ENCODE measurements at regions not wholly inside any gene's neighbourhood (a gene's known extent, or its start where the extent isn't known, plus 50 kb on each side); places are given as distances from the start of the nearest gene placed in this dataset.

GRCh38 chr2:184201246-184201645 is 397.1 kb upstream of the ZNF804A start:
- DNase-seq: no peak
- Histone ChIP-seq H3K4me1 (ENCODE audit: control insufficient read depth in 1 of 2, extremely low read depth in 1 of 2, insufficient read depth in 2 of 2, low read length in 2 of 2) (no peaks in the 10 kb centered on the region), H3K4me3 (ENCODE audit: control insufficient read depth in 1 of 2, extremely low read depth in 1 of 2, low read length in 1 of 2) (no peak overlapping the region), H3K9me3 (peaks cover 3% of the 10 kb centered on the region), H3K36me3 (ENCODE audit: control insufficient read depth in 2 of 2, extremely low read depth in 1 of 2, insufficient read depth in 1 of 2, low read length in 1 of 2) (no peaks in the 10 kb centered on the region), H3K27ac (ENCODE audit: low read length) (no peak overlapping the region), H3K27me3 (replicated peaks in 1 of 2; ENCODE audit: control insufficient read depth in 2 of 2, extremely low read depth in 1 of 2, insufficient read depth in 2 of 2, low read length in 1 of 2) (no peaks in the 10 kb centered on the region)
- no peak for ATAC-seq (replicated peaks in 1 of 4)
- no CpG with 5 or more reads among the region's 2 CpGs for WGBS (ENCODE audit: insufficient coverage)
- Mint-ChIP-seq H3K4me1 (no peaks in the 10 kb centered on the region), H3K27me3 (no peaks in the 10 kb centered on the region), H3K27ac (no peak overlapping the region), H3K4me3 (no peak overlapping the region), H3K9me3 (peaks cover 2 to 11% (median 6%) of the 10 kb centered on the region in 3 donors), H3K36me3 (no peaks in the 10 kb centered on the region)
- ChIA-PET POLR2A (no interaction called here), CTCF (no interaction called here)

GRCh38 chr2:184203661-184204060 is 394.7 kb upstream of the ZNF804A start:
- WGBS (ENCODE audit: insufficient coverage): no CpG with 5 or more reads among the region's 1 CpG

GRCh38 chr2:184205048-184205596 is 393.2 kb upstream of the ZNF804A start:
- no peaks in the 10 kb centered on the region for H3K27me3 Mint-ChIP-seq
- no peaks in the 10 kb centered on the region for H3K36me3 ChIP-seq (ENCODE audit: control insufficient read depth in 2 of 2, extremely low read depth in 1 of 2, insufficient read depth in 1 of 2, low read length in 1 of 2)
- H3K36me3 Mint-ChIP-seq: no peaks in the 10 kb centered on the region
- peaks cover 4 to 7% (median 6%) of the 10 kb centered on the region in 3 donors for H3K9me3 Mint-ChIP-seq
- CTCF ChIA-PET: no interaction called here
- no peak overlapping the region for H3K27ac ChIP-seq (ENCODE audit: low read length)
- peaks cover 6% of the 10 kb centered on the region for H3K9me3 ChIP-seq
- H3K4me3 ChIP-seq (ENCODE audit: control insufficient read depth in 1 of 2, extremely low read depth in 1 of 2, low read length in 1 of 2): no peak overlapping the region
- no peaks in the 10 kb centered on the region for H3K27me3 ChIP-seq (replicated peaks in 1 of 2; ENCODE audit: control insufficient read depth in 2 of 2, extremely low read depth in 1 of 2, insufficient read depth in 2 of 2, low read length in 1 of 2)
- POLR2A ChIA-PET: no interaction called here
- no peak overlapping the region for H3K27ac Mint-ChIP-seq
- no peak for ATAC-seq (replicated peaks in 1 of 4)
- no peaks in the 10 kb centered on the region for H3K4me1 Mint-ChIP-seq
- DNase-seq: no peak
- no CpG with 5 or more reads among the region's 2 CpGs for WGBS (ENCODE audit: insufficient coverage)
- no peak overlapping the region for H3K4me3 Mint-ChIP-seq
- H3K4me1 ChIP-seq (ENCODE audit: control insufficient read depth in 1 of 2, extremely low read depth in 1 of 2, insufficient read depth in 2 of 2, low read length in 2 of 2): no peaks in the 10 kb centered on the region

More at GRCh38 chr2:184203661-184204060, 394.7 kb upstream of the ZNF804A start:
- Mint-ChIP-seq H3K4me1 (no peaks in the 10 kb centered on the region), H3K27ac (no peak overlapping the region), H3K4me3 (no peak overlapping the region), H3K9me3 (peaks cover 4 to 11% (median 6%) of the 10 kb centered on the region in 3 donors), H3K27me3 (no peaks in the 10 kb centered on the region), H3K36me3 (no peaks in the 10 kb centered on the region)
- Histone ChIP-seq H3K27ac (ENCODE audit: low read length) (no peak overlapping the region), H3K4me1 (ENCODE audit: control insufficient read depth in 1 of 2, extremely low read depth in 1 of 2, insufficient read depth in 2 of 2, low read length in 2 of 2) (no peaks in the 10 kb centered on the region), H3K4me3 (ENCODE audit: control insufficient read depth in 1 of 2, extremely low read depth in 1 of 2, low read length in 1 of 2) (no peak overlapping the region), H3K9me3 (peaks cover 6% of the 10 kb centered on the region), H3K36me3 (ENCODE audit: control insufficient read depth in 2 of 2, extremely low read depth in 1 of 2, insufficient read depth in 1 of 2, low read length in 1 of 2) (no peaks in the 10 kb centered on the region), H3K27me3 (replicated peaks in 1 of 2; ENCODE audit: control insufficient read depth in 2 of 2, extremely low read depth in 1 of 2, insufficient read depth in 2 of 2, low read length in 1 of 2) (no peaks in the 10 kb centered on the region)
- POLR2A ChIA-PET: no interaction called here
- ATAC-seq (replicated peaks in 1 of 4): no peak
- no peak for DNase-seq
- CTCF ChIA-PET: no interaction called here

GRCh38 chr2:184206045-184206444 is 392.3 kb upstream of the ZNF804A start:
- H3K27ac ChIP-seq (ENCODE audit: low read length): no peak overlapping the region
- no CpG with 5 or more reads among the region's 2 CpGs for WGBS (ENCODE audit: insufficient coverage)
- ChIA-PET POLR2A (no interaction called here), CTCF (no interaction called here)
- no peak for DNase-seq
- Mint-ChIP-seq H3K9me3 (peaks cover 4 to 10% (median 6%) of the 10 kb centered on the region in 3 donors), H3K27ac (no peak overlapping the region), H3K4me1 (no peaks in the 10 kb centered on the region), H3K27me3 (no peaks in the 10 kb centered on the region), H3K36me3 (no peaks in the 10 kb centered on the region), H3K4me3 (no peak overlapping the region)
- H3K4me1 ChIP-seq (ENCODE audit: control insufficient read depth in 1 of 2, extremely low read depth in 1 of 2, insufficient read depth in 2 of 2, low read length in 2 of 2): no peaks in the 10 kb centered on the region
- peaks cover 6% of the 10 kb centered on the region for H3K9me3 ChIP-seq
- no peak overlapping the region for H3K4me3 ChIP-seq (ENCODE audit: control insufficient read depth in 1 of 2, extremely low read depth in 1 of 2, low read length in 1 of 2)
- no peak for ATAC-seq (replicated peaks in 1 of 4)
- H3K27me3 ChIP-seq (replicated peaks in 1 of 2; ENCODE audit: control insufficient read depth in 2 of 2, extremely low read depth in 1 of 2, insufficient read depth in 2 of 2, low read length in 1 of 2): no peaks in the 10 kb centered on the region
- no peaks in the 10 kb centered on the region for H3K36me3 ChIP-seq (ENCODE audit: control insufficient read depth in 2 of 2, extremely low read depth in 1 of 2, insufficient read depth in 1 of 2, low read length in 1 of 2)

GRCh38 chr2:184210329-184210728 is 388.0 kb upstream of the ZNF804A start:
- Histone ChIP-seq H3K9me3 (peaks cover 4% of the 10 kb centered on the region), H3K4me1 (ENCODE audit: control insufficient read depth in 1 of 2, extremely low read depth in 1 of 2, insufficient read depth in 2 of 2, low read length in 2 of 2) (no peaks in the 10 kb centered on the region), H3K27ac (ENCODE audit: low read length) (no peak overlapping the region), H3K4me3 (ENCODE audit: control insufficient read depth in 1 of 2, extremely low read depth in 1 of 2, low read length in 1 of 2) (no peak overlapping the region), H3K27me3 (replicated peaks in 1 of 2; ENCODE audit: control insufficient read depth in 2 of 2, extremely low read depth in 1 of 2, insufficient read depth in 2 of 2, low read length in 1 of 2) (no peaks in the 10 kb centered on the region), H3K36me3 (ENCODE audit: control insufficient read depth in 2 of 2, extremely low read depth in 1 of 2, insufficient read depth in 1 of 2, low read length in 1 of 2) (no peaks in the 10 kb centered on the region)
- POLR2A ChIA-PET: no interaction called here
- Mint-ChIP-seq H3K4me1 (no peaks in the 10 kb centered on the region), H3K9me3 (peaks cover 7 to 29% (median 20%) of the 10 kb centered on the region in 3 donors), H3K36me3 (no peaks in the 10 kb centered on the region), H3K4me3 (no peak overlapping the region), H3K27me3 (no peaks in the 10 kb centered on the region), H3K27ac (no peak overlapping the region)
- ATAC-seq (replicated peaks in 1 of 4) (no peak), DNase-seq (no peak)
- WGBS (ENCODE audit: insufficient coverage): no CpG with 5 or more reads among the region's 3 CpGs
- CTCF ChIA-PET: no interaction called here

- Mint-ChIP-seq H3K4me1 (no peaks in the 10 kb centered on the region), H3K4me3 (no peak overlapping the region), H3K27ac (no peak overlapping the region), H3K9me3 (peaks cover 9 to 44% (median 19%) of the 10 kb centered on the region in 3 donors), H3K27me3 (no peaks in the 10 kb centered on the region), H3K36me3 (no peaks in the 10 kb centered on the region)
- no peak for DNase-seq
- H3K36me3 ChIP-seq (ENCODE audit: control insufficient read depth in 2 of 2, extremely low read depth in 1 of 2, insufficient read depth in 1 of 2, low read length in 1 of 2): no peaks in the 10 kb centered on the region
- no peak overlapping the region for H3K4me3 ChIP-seq (ENCODE audit: control insufficient read depth in 1 of 2, extremely low read depth in 1 of 2, low read length in 1 of 2)
- no peaks in the 10 kb centered on the region for H3K4me1 ChIP-seq (ENCODE audit: control insufficient read depth in 1 of 2, extremely low read depth in 1 of 2, insufficient read depth in 2 of 2, low read length in 2 of 2)
- WGBS (ENCODE audit: insufficient coverage): no CpG with 5 or more reads among the region's 1 CpG
- no peaks in the 10 kb centered on the region for H3K27me3 ChIP-seq (replicated peaks in 1 of 2; ENCODE audit: control insufficient read depth in 2 of 2, extremely low read depth in 1 of 2, insufficient read depth in 2 of 2, low read length in 1 of 2)
- ChIA-PET POLR2A (no interaction called here), CTCF (no interaction called here)
- no peaks in the 10 kb centered on the region for H3K9me3 ChIP-seq
- no peak overlapping the region for H3K27ac ChIP-seq (ENCODE audit: low read length)
- ATAC-seq (replicated peaks in 1 of 4): no peak
These were observed 382.6 kb upstream of the ZNF804A start for GRCh38 chr2:184215745-184216144.

GRCh38 chr2:184256611-184257010 is 341.7 kb upstream of the ZNF804A start:
- no peaks in the 10 kb centered on the region for H3K36me3 ChIP-seq (ENCODE audit: control insufficient read depth in 2 of 2, extremely low read depth in 1 of 2, insufficient read depth in 1 of 2, low read length in 1 of 2)
- Mint-ChIP-seq H3K36me3 (no peaks in the 10 kb centered on the region), H3K4me3 (no peak overlapping the region), H3K27ac (no peak overlapping the region), H3K9me3 (peaks cover 13 to 14% (median 13%) of the 10 kb centered on the region in 3 donors), H3K27me3 (no peaks in the 10 kb centered on the region), H3K4me1 (no peaks in the 10 kb centered on the region)
- POLR2A ChIA-PET: no interaction called here
- no peak overlapping the region for H3K4me3 ChIP-seq (ENCODE audit: control insufficient read depth in 1 of 2, extremely low read depth in 1 of 2, low read length in 1 of 2)
- no peak for DNase-seq
- no peak for ATAC-seq (replicated peaks in 1 of 4)
- no peaks in the 10 kb centered on the region for H3K27me3 ChIP-seq (replicated peaks in 1 of 2; ENCODE audit: control insufficient read depth in 2 of 2, extremely low read depth in 1 of 2, insufficient read depth in 2 of 2, low read length in 1 of 2)
- H3K9me3 ChIP-seq: no peaks in the 10 kb centered on the region
- H3K27ac ChIP-seq (ENCODE audit: low read length): no peak overlapping the region
- H3K4me1 ChIP-seq (ENCODE audit: control insufficient read depth in 1 of 2, extremely low read depth in 1 of 2, insufficient read depth in 2 of 2, low read length in 2 of 2): no peaks in the 10 kb centered on the region
- no CpG with 5 or more reads among the region's 1 CpG for WGBS (ENCODE audit: insufficient coverage)
- CTCF ChIA-PET: no interaction called here
